ENCODE measurements at regions not wholly inside any gene's neighbourhood (a gene's known extent, or its start where the extent isn't known, plus 50 kb on each side); places are given as distances from the start of the nearest gene placed in this dataset.

DNA sequence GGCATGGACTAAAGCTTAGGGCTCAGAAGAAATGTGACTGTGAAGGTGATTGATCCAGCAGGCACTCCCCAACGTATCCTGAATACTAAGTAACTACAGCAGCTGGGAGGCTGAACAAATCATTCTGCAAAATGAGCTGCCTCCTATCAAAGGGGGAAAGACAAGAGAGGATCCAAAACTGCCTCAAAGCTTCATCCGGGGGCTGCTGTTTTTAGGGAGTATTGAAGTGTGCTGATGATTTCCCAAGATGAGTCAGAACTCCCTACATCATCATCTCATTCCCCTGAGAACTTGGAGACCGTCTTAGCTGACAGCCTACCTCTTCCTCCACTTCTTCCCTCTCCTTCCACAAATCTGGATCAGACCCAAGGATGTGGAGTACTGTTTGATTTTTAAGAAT lies 108.4 kb upstream of the GRAMD1B start:
- TF ChIP-seq, protein P1, sequence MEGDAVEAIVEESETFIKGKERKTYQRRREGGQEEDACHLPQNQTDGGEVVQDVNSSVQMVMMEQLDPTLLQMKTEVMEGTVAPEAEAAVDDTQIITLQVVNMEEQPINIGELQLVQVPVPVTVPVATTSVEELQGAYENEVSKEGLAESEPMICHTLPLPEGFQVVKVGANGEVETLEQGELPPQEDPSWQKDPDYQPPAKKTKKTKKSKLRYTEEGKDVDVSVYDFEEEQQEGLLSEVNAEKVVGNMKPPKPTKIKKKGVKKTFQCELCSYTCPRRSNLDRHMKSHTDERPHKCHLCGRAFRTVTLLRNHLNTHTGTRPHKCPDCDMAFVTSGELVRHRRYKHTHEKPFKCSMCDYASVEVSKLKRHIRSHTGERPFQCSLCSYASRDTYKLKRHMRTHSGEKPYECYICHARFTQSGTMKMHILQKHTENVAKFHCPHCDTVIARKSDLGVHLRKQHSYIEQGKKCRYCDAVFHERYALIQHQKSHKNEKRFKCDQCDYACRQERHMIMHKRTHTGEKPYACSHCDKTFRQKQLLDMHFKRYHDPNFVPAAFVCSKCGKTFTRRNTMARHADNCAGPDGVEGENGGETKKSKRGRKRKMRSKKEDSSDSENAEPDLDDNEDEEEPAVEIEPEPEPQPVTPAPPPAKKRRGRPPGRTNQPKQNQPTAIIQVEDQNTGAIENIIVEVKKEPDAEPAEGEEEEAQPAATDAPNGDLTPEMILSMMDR (IDR thresholded peaks at IDR 0.05; ENCODE audit: poor library complexity, severe bottlenecking): no peak
- TF ChIP-seq EZH2 (IDR thresholded peaks at IDR 0.05; ENCODE audit: borderline replicate concordance, insufficient read depth, low read length, poor library complexity, severe bottlenecking) (no peak), RAD21 (conservative IDR thresholded peaks at IDR 0.05) (no peak), TAF1 (IDR thresholded peaks at IDR 0.05; ENCODE audit: low read depth) (no peak), POLR2AphosphoS5 (IDR thresholded peaks at IDR 0.05) (no peak)
